HepG2 (cell line): ENCODE measurements at regions not wholly inside any gene's neighbourhood (a gene's known extent, or its start where the extent isn't known, plus 50 kb on each side); places are given as distances from the start of the nearest gene placed in this dataset.

Experiments used
- ATAC-seq: fragments of 200-7000 bp; cut with Tn5 transposase; 3 replicates; pipeline ENCODE4 v1.9.1; 2020; ENCODE audit warnings: mild to moderate bottlenecking, moderate library complexity
- BruUV-seq: library from RNA; stranded (reverse); fragments of 400-500 nt; replicated peaks from 2 replicates; lab custom pipeline; 2021; lab: Mats Ljungman, UMichigan
- CTCF ChIA-PET: fragments of 300-600 bp; formaldehyde crosslinking; extraction: SDS; loops from one replicate; lab custom pipeline; 2021; ENCODE audit warnings: low total read pairs, inconsistent platforms, low intra/inter-chr PET ratio; lab: Yijun Ruan, JAX
- POLR2A ChIA-PET: fragments of 350-600 bp; sonication (Branson Sonifier 250); formaldehyde crosslinking; loops from one replicate; lab custom pipeline; 2020; ENCODE audit warnings: antibody characterized with exemption, inconsistent platforms; lab: Yijun Ruan, JAX
- DNase-seq: peaks from one replicate; pipeline ENCODE4 v3.0.0-alpha.2; 2015; ENCODE audit warnings: low spot score
- FAIRE-seq: peaks from 3 replicates; lab custom pipeline; 2011; peaks lifted over from hg19 to GRCh38; lab: Jason Lieb, UNC
- H2AFZ ChIP-seq: one replicate; pipeline ENCODE4 v1.6.1; 2011; ENCODE audit warnings: low read length, inconsistent platforms
- H3K27ac ChIP-seq: fragments of 300-600 bp; 3 replicates; pipeline ENCODE4 v1.8.0; 2011; ENCODE audit warnings: mixed run types, mild to moderate bottlenecking, mixed read lengths, low read length, inconsistent platforms; ENCODE audit not compliant: insufficient read depth; ENCODE audit errors: extremely low read length
- H3K27me3 ChIP-seq, 2 experiments: fragments of 200-600 bp in 1 of 2; 2 replicates in 1 of 2; 3 replicates in 1 of 2; pipeline versions ENCODE4 v1.6.0 to v1.8.0; 2011; ENCODE audit warnings: low read length in 2 of 2, mild to moderate bottlenecking in 2 of 2, moderate library complexity in 2 of 2, inconsistent platforms in 1 of 2; ENCODE audit not compliant: insufficient read depth in 2 of 2, control insufficient read depth in 1 of 2
- H3K36me3 ChIP-seq, 2 experiments: fragments of 200-600 bp in 1 of 2; replicated peaks in 1 of 2; 2 replicates in 1 of 2; 3 replicates in 1 of 2; pipeline versions ENCODE4 v1.5.1 to v1.8.0; 2011; ENCODE audit warnings: low read length in 2 of 2, inconsistent platforms in 1 of 2; ENCODE audit not compliant: insufficient read depth in 2 of 2, control insufficient read depth in 1 of 2
- H3K4me1 ChIP-seq: 2 replicates; pipeline ENCODE4 v1.5.1; 2012; ENCODE audit warnings: low read length, inconsistent platforms; ENCODE audit not compliant: insufficient read depth
- H3K4me2 ChIP-seq: 2 replicates; pipeline ENCODE4 v1.6.0; 2011; ENCODE audit warnings: low read depth, low read length, inconsistent platforms
- H3K4me3 ChIP-seq, 3 experiments: fragments of 200-600 bp in 1 of 3; sonication (generic), shearing (Covaris generic) in 1 of 3; replicated peaks in 1 of 3; 2 replicates each; pipeline ENCODE4 v1.5.1; 2011 to 2016; ENCODE audit warnings: low read length in 3 of 3, inconsistent platforms in 2 of 3, low read depth in 2 of 3, mild to moderate bottlenecking in 2 of 3, control low read depth in 1 of 3, mixed read lengths in 1 of 3; ENCODE audit not compliant: insufficient read depth in 1 of 3
- H3K79me2 ChIP-seq: one replicate; pipeline ENCODE4 v1.6.1; 2011; ENCODE audit warnings: low read length, inconsistent platforms; ENCODE audit not compliant: insufficient read depth
- H3K9ac ChIP-seq: 2 replicates; pipeline ENCODE4 v1.6.0; 2011; ENCODE audit warnings: mild to moderate bottlenecking, low read depth, low read length, inconsistent platforms; ENCODE audit not compliant: insufficient read depth
- H3K9me3 ChIP-seq: 2 replicates; pipeline ENCODE4 v1.5.1; 2012; ENCODE audit warnings: mild to moderate bottlenecking, low read length
- H4K20me1 ChIP-seq: 2 replicates; pipeline ENCODE4 v1.6.0; 2011; ENCODE audit warnings: inconsistent platforms, mild to moderate bottlenecking, low read length, moderate library complexity; ENCODE audit not compliant: insufficient read depth
- ATF1 ChIP-seq: IDR thresholded peaks from 2 replicates; pipeline ENCODE4 v1.6.1; 2016; ENCODE audit warnings: mild to moderate bottlenecking, control low read depth
- ETV6 ChIP-seq: sonication (generic); formaldehyde crosslinking; conservative IDR thresholded peaks from 2 replicates; pipeline ENCODE4 v1.4.0; 2020; ENCODE audit warnings: missing genetic modification reagents
- FOXO1 ChIP-seq: sonication (generic); formaldehyde crosslinking; IDR thresholded peaks from 2 replicates; pipeline ENCODE4 v1.4.0; 2020; ENCODE audit warnings: missing genetic modification reagents
- GATA4 ChIP-seq: sonication (generic); IDR thresholded peaks from 2 replicates; pipeline ENCODE4 v1.6.1; 2016; ENCODE audit warnings: antibody characterized with exemption, low read depth, borderline replicate concordance
- HIVEP1 ChIP-seq: sonication (generic); formaldehyde crosslinking; IDR thresholded peaks from 2 replicates; pipeline ENCODE4 v1.4.0; 2020; ENCODE audit warnings: mild to moderate bottlenecking, missing genetic modification reagents
- JUN ChIP-seq: sonication (generic); formaldehyde crosslinking; IDR thresholded peaks from 2 replicates; pipeline ENCODE4 v1.4.0; 2020; ENCODE audit warnings: mild to moderate bottlenecking, missing genetic modification reagents
- KMT2B ChIP-seq: IDR thresholded peaks from 2 replicates; pipeline ENCODE4 v1.6.1; 2016; ENCODE audit warnings: missing genetic modification reagents, missing compliant biosample characterization
- NR1H2 ChIP-seq: sonication (generic); formaldehyde crosslinking; IDR thresholded peaks from 2 replicates; pipeline ENCODE4 v1.8.1; 2022; ENCODE audit warnings: low read depth, missing genetic modification reagents, borderline replicate concordance
- RFXANK ChIP-seq: IDR thresholded peaks from 2 replicates; pipeline ENCODE4 v1.6.1; 2016
- RXRB ChIP-seq: IDR thresholded peaks from 2 replicates; pipeline ENCODE4 v1.6.1; 2016; ENCODE audit warnings: borderline replicate concordance, missing genetic modification reagents, missing compliant biosample characterization
- SAFB2 ChIP-seq: sonication (generic); formaldehyde crosslinking; IDR thresholded peaks from 2 replicates; pipeline ENCODE4 v1.5.1; 2020; ENCODE audit warnings: missing genetic modification reagents, low read depth, mild to moderate bottlenecking, borderline replicate concordance
- SIX1 ChIP-seq: sonication (generic); formaldehyde crosslinking; IDR thresholded peaks from 2 replicates; pipeline ENCODE4 v1.4.0; 2020; ENCODE audit warnings: missing genetic modification reagents, borderline replicate concordance
- ZC3H4 ChIP-seq: sonication (generic); formaldehyde crosslinking; IDR thresholded peaks from 2 replicates; pipeline ENCODE4 v1.4.0; 2020; ENCODE audit warnings: missing genetic modification reagents, borderline replicate concordance
- ZNF430 ChIP-seq: sonication (generic); formaldehyde crosslinking; IDR thresholded peaks from 2 replicates; pipeline ENCODE4 v1.9.0; 2021; ENCODE audit warnings: mild to moderate bottlenecking, missing genetic modification reagents
- ZNF556 ChIP-seq: sonication (generic); formaldehyde crosslinking; IDR thresholded peaks from 2 replicates; pipeline ENCODE4 v1.4.0; 2020; ENCODE audit warnings: mild to moderate bottlenecking, missing genetic modification reagents, borderline replicate concordance
- ZNF614 ChIP-seq: IDR thresholded peaks from 2 replicates; pipeline ENCODE4 v1.6.1; 2018; ENCODE audit warnings: missing biosample characterization, missing genetic modification reagents, inconsistent platforms, borderline replicate concordance
- in situ Hi-C: cut with HindIII; loops from 2 replicates; pipeline ENCODE4 v1.10.0; 2017; ENCODE audit warnings: low pct_unique_long_range_greater_than_20kb; ENCODE audit not compliant: extremely low pct_ligation_motif_present
- intact Hi-C: fragments of 100-400 bp; cut with micrococcal nuclease; formaldehyde crosslinking; loops from one replicate; pipeline ENCODE4 v1.10.0; 2022; ENCODE audit not compliant: unreplicated experiment
- TF ChIP-seq, protein P1 (sequence below): IDR thresholded peaks from 2 replicates; pipeline ENCODE4 v1.6.1; 2016; ENCODE audit warnings: missing biosample characterization, missing genetic modification reagents, low read depth
- TF ChIP-seq, protein P2 (sequence below): sonication (generic); formaldehyde crosslinking; IDR thresholded peaks from 2 replicates; pipeline ENCODE4 v1.8.1; 2022; ENCODE audit warnings: low read depth, mild to moderate bottlenecking, missing genetic modification reagents
- TF ChIP-seq, protein P3 (sequence below): IDR thresholded peaks from 2 replicates; pipeline ENCODE4 v1.6.1; 2016

DNA sequence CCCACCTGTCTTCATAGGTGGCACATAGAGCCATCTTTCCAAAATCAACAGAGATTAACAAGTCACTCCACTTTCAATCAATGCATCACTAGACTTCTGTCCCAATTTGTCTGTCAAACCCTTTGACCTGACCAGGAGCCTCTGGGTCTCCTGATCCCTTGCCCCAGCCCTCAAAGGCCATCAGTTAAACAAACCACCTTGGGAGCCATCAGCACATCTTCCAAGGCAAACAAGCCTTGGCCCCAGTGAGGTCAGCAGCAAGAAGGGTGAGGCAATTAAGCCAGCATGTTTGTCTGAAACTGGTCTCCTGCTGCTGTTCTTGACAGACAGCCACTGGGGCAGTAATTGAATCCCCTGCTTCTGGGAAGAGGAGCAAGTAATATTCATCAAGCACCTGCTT, 742.8 kb upstream of the TBX3 start:
- Histone ChIP-seq H3K9me3 (no peaks in the 10 kb centered on the region), H3K79me2 (no peaks in the 10 kb centered on the region), H4K20me1 (no peaks in the 10 kb centered on the region), H3K27me3 (no peaks in the 10 kb centered on the region), H3K4me3 (no peak overlapping the region; a peak in 1 of 6 replicates), H2AFZ (no peak overlapping the region), H3K36me3 (no peaks in the 10 kb centered on the region), H3K4me1 (peaks cover 77% of the 10 kb centered on the region), H3K27ac (peak overlapping the region; percentile 61), H3K4me2 (no peak overlapping the region), H3K9ac (no peak overlapping the region)
- FAIRE-seq (peak; percentile 90), ATAC-seq (peak; percentile 9; the same call in 1 of the 3 replicates), DNase-seq (peak; percentile 92)
- ChIA-PET POLR2A (no interaction called here), CTCF (no interaction called here)
- intact Hi-C loops = no loop called here
- no TSS peak for BruUV-seq
- in situ Hi-C loops = no loop called here
- TF ChIP-seq ZC3H4 (CRISPR knock-in tag) (no peak), ZNF430 (peak; percentile 53; the same call in 1 of the 2 replicates), SAFB2 (no peak), ATF1 (peak; percentile 25; the same call in 1 of the 2 replicates), RXRB (CRISPR knock-in tag) (peak; percentile 90), GATA4 (peak; percentile 85; the same call in 1 of the 2 replicates), NR1H2 (no peak), KMT2B (CRISPR knock-in tag) (0 out of 2 replicates have a peak, but pooled peaks have one; percentile 43), ZNF556 (CRISPR knock-in tag) (no peak; the same call in 1 of the 2 replicates), SIX1 (CRISPR knock-in tag) (peak; percentile 48; the same call in 1 of the 2 replicates), ETV6 (no peak), FOXO1 (peak; percentile 94), RFXANK (CRISPR knock-in tag) (0 out of 2 replicates have a peak, but pooled peaks have one; percentile 55), HIVEP1 (CRISPR knock-in tag) (no peak), ZNF614 (CRISPR knock-in tag) (0 out of 2 replicates have a peak, but pooled peaks have one; percentile 28), JUN (peak; percentile 65; the same call in 1 of the 2 replicates)
- TF ChIP-seq, protein P1, sequence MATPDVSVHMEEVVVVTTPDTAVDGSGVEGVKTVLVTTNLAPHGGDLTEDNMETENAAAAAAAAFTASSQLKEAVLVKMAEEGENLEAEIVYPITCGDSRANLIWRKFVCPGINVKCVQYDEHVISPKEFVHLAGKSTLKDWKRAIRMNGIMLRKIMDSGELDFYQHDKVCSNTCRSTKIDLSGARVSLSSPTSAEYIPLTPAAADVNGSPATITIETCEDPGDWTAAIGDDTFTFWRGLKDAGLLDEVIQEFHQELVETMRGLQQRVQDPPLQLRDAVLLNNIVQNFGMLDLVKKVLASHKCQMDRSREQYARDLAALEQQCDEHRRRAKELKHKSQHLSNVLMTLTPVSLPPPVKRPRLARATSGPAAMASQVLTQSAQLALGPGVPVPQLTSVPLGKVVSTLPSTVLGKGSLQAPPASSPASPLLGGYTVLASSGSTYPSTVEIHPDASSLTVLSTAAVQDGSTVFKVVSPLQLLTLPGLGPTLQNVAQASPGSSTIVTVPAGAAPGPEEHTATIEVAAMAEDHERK = no peak
- TF ChIP-seq, protein P2, sequence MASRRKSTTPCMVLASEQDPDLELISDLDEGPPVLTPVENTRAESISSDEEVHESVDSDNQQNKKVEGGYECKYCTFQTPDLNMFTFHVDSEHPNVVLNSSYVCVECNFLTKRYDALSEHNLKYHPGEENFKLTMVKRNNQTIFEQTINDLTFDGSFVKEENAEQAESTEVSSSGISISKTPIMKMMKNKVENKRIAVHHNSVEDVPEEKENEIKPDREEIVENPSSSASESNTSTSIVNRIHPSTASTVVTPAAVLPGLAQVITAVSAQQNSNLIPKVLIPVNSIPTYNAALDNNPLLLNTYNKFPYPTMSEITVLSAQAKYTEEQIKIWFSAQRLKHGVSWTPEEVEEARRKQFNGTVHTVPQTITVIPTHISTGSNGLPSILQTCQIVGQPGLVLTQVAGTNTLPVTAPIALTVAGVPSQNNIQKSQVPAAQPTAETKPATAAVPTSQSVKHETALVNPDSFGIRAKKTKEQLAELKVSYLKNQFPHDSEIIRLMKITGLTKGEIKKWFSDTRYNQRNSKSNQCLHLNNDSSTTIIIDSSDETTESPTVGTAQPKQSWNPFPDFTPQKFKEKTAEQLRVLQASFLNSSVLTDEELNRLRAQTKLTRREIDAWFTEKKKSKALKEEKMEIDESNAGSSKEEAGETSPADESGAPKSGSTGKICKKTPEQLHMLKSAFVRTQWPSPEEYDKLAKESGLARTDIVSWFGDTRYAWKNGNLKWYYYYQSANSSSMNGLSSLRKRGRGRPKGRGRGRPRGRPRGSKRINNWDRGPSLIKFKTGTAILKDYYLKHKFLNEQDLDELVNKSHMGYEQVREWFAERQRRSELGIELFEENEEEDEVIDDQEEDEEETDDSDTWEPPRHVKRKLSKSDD (CRISPR knock-in tag) = peak; percentile 62; the same call in 1 of the 2 replicates
- TF ChIP-seq, protein P3, sequence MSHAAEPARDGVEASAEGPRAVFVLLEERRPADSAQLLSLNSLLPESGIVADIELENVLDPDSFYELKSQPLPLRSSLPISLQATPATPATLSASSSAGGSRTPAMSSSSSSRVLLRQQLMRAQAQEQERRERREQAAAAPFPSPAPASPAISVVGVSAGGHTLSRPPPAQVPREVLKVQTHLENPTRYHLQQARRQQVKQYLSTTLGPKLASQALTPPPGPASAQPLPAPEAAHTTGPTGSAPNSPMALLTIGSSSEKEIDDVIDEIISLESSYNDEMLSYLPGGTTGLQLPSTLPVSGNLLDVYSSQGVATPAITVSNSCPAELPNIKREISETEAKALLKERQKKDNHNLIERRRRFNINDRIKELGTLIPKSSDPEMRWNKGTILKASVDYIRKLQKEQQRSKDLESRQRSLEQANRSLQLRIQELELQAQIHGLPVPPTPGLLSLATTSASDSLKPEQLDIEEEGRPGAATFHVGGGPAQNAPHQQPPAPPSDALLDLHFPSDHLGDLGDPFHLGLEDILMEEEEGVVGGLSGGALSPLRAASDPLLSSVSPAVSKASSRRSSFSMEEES (CRISPR knock-in tag) = peak; percentile 69; the same call in 1 of the 2 replicates
